Epithelial cell of esophagus (primary cell): ENCODE measurements at regions not wholly inside any gene's neighbourhood (a gene's known extent, or its start where the extent isn't known, plus 50 kb on each side); places are given as distances from the start of the nearest gene placed in this dataset.

Source experiments
- DNase-seq: peaks from one replicate; pipeline ENCODE4 v3.0.0; 2010; ENCODE audit warnings: low read depth
- H3K4me3 ChIP-seq: 2 replicates; pipeline ENCODE4 v1.5.1; 2011; ENCODE audit warnings: mild to moderate bottlenecking, low read length, control low read depth
- CTCF ChIP-seq: IDR thresholded peaks from 2 replicates; pipeline ENCODE4 v1.5.1; 2011; ENCODE audit warnings: low read depth, mild to moderate bottlenecking, low read length, control low read depth, inconsistent platforms; ENCODE audit not compliant: insufficient read depth; ENCODE audit errors: missing control alignments

- no peak for TF ChIP-seq CTCF
- no peak overlapping the region for H3K4me3 ChIP-seq
- DNase-seq, result no peak
These were observed 355.5 kb downstream of the EPHA4 start for GRCh38 chr2:221216636-221217035.

- no peak for DNase-seq
- no peak overlapping the region for H3K4me3 ChIP-seq
- TF ChIP-seq CTCF, result no peak
These were observed 346.4 kb downstream of the EPHA4 start for GRCh38 chr2:221225752-221226151.

- H3K4me3 ChIP-seq, result no peak overlapping the region
- TF ChIP-seq CTCF, result no peak
- no peak for DNase-seq
These were observed 343.8 kb downstream of the EPHA4 start for GRCh38 chr2:221228214-221228769.

- DNase-seq, result no peak
- H3K4me3 ChIP-seq, result no peak overlapping the region
- no peak for TF ChIP-seq CTCF
These were observed 343.0 kb downstream of the EPHA4 start for GRCh38 chr2:221229099-221229498.

GRCh38 chr2:221231511-221231910 lies 340.6 kb downstream of the EPHA4 start:
- TF ChIP-seq CTCF, result no peak
- DNase-seq, result no peak
- H3K4me3 ChIP-seq, result no peak overlapping the region

GRCh38 chr2:221235941-221236340 lies 336.2 kb downstream of the EPHA4 start:
- no peak overlapping the region for H3K4me3 ChIP-seq
- no peak for TF ChIP-seq CTCF
- no peak for DNase-seq

GRCh38 chr2:221241072-221241471 lies 331.0 kb downstream of the EPHA4 start:
- no peak for TF ChIP-seq CTCF
- DNase-seq, result no peak
- no peak overlapping the region for H3K4me3 ChIP-seq
